Suprapubic skin (tissue), 3 donors: ENCODE measurements at regions not wholly inside any gene's neighbourhood (a gene's known extent, or its start where the extent isn't known, plus 50 kb on each side); places are given as distances from the start of the nearest gene placed in this dataset.

Source experiments
- POLR2A ChIP-seq, 2 donors: fragments of 450-650 bp; IDR thresholded peaks; one replicate each; pipeline ENCODE4 v1.6.1; 2017; ENCODE audit warnings: antibody characterized with exemption in 2 of 2, mild to moderate bottlenecking in 2 of 2, moderate library complexity in 2 of 2
- TF ChIP-seq, protein P1 (sequence below), 2 donors: fragments of 200-600 bp in 1 of 2; fragments of 450-650 bp in 1 of 2; sonication (generic) in 1 of 2; IDR thresholded peaks; one replicate each; pipeline ENCODE4 v1.5.1; 2016 to 2019; ENCODE audit warnings: antibody characterized with exemption in 2 of 2, mild to moderate bottlenecking in 1 of 2, moderate library complexity in 1 of 2

DNA sequence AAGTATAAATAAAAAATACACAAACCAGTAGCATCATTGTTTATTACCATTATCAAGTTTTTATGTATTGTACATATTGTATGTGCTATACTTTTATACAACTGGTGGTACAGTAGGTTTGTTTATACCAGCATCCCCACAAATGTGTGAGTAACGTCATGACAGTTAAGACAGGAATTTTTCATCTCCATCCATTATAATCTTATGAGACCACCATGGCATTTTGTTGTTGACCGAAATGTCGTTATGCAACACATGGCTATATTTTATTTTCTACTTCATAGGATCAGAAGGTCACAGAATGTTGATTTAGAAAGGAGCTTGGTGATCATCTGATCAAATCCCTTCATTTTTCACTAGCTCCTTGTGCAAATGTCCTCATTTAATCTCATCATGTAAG is 170.9 kb upstream of the NCAM1 start:
- TF ChIP-seq, protein P1, sequence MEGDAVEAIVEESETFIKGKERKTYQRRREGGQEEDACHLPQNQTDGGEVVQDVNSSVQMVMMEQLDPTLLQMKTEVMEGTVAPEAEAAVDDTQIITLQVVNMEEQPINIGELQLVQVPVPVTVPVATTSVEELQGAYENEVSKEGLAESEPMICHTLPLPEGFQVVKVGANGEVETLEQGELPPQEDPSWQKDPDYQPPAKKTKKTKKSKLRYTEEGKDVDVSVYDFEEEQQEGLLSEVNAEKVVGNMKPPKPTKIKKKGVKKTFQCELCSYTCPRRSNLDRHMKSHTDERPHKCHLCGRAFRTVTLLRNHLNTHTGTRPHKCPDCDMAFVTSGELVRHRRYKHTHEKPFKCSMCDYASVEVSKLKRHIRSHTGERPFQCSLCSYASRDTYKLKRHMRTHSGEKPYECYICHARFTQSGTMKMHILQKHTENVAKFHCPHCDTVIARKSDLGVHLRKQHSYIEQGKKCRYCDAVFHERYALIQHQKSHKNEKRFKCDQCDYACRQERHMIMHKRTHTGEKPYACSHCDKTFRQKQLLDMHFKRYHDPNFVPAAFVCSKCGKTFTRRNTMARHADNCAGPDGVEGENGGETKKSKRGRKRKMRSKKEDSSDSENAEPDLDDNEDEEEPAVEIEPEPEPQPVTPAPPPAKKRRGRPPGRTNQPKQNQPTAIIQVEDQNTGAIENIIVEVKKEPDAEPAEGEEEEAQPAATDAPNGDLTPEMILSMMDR (IDR thresholded peaks at IDR 0.05): no peak
- TF ChIP-seq POLR2A (IDR thresholded peaks at IDR 0.05): no peak
